GM21825 (cell line): ENCODE measurements at regions not wholly inside any gene's neighbourhood (a gene's known extent, or its start where the extent isn't known, plus 50 kb on each side); places are given as distances from the start of the nearest gene placed in this dataset.
"Not testable (repeated sequence)": the region's sequence is repeated elsewhere in the genome, so short reads cannot be mapped to it uniquely, and the experiment has no call there.

Source experiments
- ATAC-seq: cut with Tn5 transposase; IDR thresholded peaks from one replicate; pipeline ENCODE4 v1.9.1; 2021; ENCODE audit warnings: mild to moderate bottlenecking, moderate library complexity; ENCODE audit not compliant: unreplicated experiment

- ATAC-seq = no peak
These were observed 114.2 kb downstream of the DHRS2 start for GRCh38 chr14:23750357-23750756.

- ATAC-seq = no peak
These were observed 115.5 kb downstream of the DHRS2 start for GRCh38 chr14:23751616-23752015.

- no peak for ATAC-seq
These were observed 127.2 kb downstream of the DHRS2 start for GRCh38 chr14:23763394-23763793.

- ATAC-seq = no peak
These were observed 130.7 kb downstream of the DHRS2 start for GRCh38 chr14:23766737-23767401.

GRCh38 chr14:23769221-23769728, 133.1 kb downstream of the DHRS2 start:
- ATAC-seq = not testable (repeated sequence)

GRCh38 chr14:23773981-23774380, 137.8 kb downstream of the DHRS2 start:
- ATAC-seq = no peak

GRCh38 chr14:23776296-23776695, 140.1 kb downstream of the DHRS2 start:
- ATAC-seq = no peak

- ATAC-seq = no peak
These were observed 149.0 kb downstream of the DHRS2 start for GRCh38 chr14:23785208-23785607.

- ATAC-seq = no peak
These were observed 151.3 kb downstream of the DHRS2 start for GRCh38 chr14:23787436-23787835.

- ATAC-seq = no peak
These were observed 153.5 kb downstream of the DHRS2 start for GRCh38 chr14:23789696-23790095.

GRCh38 chr14:23793532-23793931, 157.4 kb downstream of the DHRS2 start:
- ATAC-seq = no peak

- ATAC-seq = no peak
These were observed 152.8 kb upstream of the DHRS4 start for GRCh38 chr14:23800811-23801210.

- no peak for ATAC-seq
These were observed 151.8 kb upstream of the DHRS4 start for GRCh38 chr14:23801766-23802165.

- no peak for ATAC-seq
These were observed 148.8 kb upstream of the DHRS4 start for GRCh38 chr14:23804817-23805216.

GRCh38 chr14:23805761-23806160, 147.8 kb upstream of the DHRS4 start:
- ATAC-seq = no peak

GRCh38 chr14:23814527-23815256, 138.9 kb upstream of the DHRS4 start:
- no peak for ATAC-seq

GRCh38 chr14:23816371-23816770, 137.2 kb upstream of the DHRS4 start:
- ATAC-seq = no peak

GRCh38 chr14:23817164-23817767, 136.3 kb upstream of the DHRS4 start:
- no peak for ATAC-seq

- ATAC-seq = no peak
These were observed 126.3 kb upstream of the DHRS4 start for GRCh38 chr14:23827100-23827892.

GRCh38 chr14:23828001-23828400, 125.6 kb upstream of the DHRS4 start:
- ATAC-seq = no peak

- ATAC-seq = no peak
These were observed 125.0 kb upstream of the DHRS4 start for GRCh38 chr14:23828616-23829015.
